DMS 273 (cell line): ENCODE measurements at regions not wholly inside any gene's neighbourhood (a gene's known extent, or its start where the extent isn't known, plus 50 kb on each side); places are given as distances from the start of the nearest gene placed in this dataset.
"Not testable (repeated sequence)": the region's sequence is repeated elsewhere in the genome, so short reads cannot be mapped to it uniquely, and the experiment has no call there.

Source experiments
- DNase-seq: peaks from one replicate; lab custom pipeline; 2025; ENCODE audit not compliant: unreplicated experiment; lab: John Stamatoyannopoulos, UW

- no peak for DNase-seq
These were observed 361.0 kb upstream of the TMEFF2 start for GRCh38 chr2:192555740-192556139.

- DNase-seq: no peak
These were observed 357.0 kb upstream of the TMEFF2 start for GRCh38 chr2:192551760-192552159.

- no peak for DNase-seq
These were observed 351.8 kb upstream of the TMEFF2 start for GRCh38 chr2:192546565-192546964.

DNA sequence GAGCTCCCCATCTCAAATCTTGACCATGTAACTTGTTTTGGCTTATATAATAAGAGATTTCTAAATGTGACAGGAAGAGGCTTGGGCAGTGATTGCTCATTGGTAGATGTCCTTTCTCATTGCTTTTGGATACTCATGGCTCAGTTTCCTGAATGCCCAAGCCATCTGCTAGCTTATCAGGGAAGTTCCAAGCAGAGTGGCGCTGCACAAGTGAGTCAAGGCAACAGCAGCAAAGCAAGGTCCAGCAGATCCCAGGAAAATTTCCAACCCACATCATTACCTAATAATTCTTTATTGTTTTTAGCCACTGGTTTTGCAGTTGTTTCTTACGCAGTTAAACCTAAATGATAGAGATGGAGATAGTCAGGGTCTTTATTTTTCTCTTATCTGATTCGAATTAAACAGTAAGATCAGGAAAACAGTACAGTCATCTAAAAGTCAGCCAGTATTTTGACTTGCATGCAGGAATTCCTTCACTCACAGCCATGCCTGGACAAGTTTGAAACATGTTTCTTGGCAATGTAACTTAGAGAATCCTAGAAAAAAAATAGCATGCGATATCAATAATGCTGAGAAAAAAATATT lies 349.7 kb upstream of the TMEFF2 start:
- DNase-seq: no peak

DNA sequence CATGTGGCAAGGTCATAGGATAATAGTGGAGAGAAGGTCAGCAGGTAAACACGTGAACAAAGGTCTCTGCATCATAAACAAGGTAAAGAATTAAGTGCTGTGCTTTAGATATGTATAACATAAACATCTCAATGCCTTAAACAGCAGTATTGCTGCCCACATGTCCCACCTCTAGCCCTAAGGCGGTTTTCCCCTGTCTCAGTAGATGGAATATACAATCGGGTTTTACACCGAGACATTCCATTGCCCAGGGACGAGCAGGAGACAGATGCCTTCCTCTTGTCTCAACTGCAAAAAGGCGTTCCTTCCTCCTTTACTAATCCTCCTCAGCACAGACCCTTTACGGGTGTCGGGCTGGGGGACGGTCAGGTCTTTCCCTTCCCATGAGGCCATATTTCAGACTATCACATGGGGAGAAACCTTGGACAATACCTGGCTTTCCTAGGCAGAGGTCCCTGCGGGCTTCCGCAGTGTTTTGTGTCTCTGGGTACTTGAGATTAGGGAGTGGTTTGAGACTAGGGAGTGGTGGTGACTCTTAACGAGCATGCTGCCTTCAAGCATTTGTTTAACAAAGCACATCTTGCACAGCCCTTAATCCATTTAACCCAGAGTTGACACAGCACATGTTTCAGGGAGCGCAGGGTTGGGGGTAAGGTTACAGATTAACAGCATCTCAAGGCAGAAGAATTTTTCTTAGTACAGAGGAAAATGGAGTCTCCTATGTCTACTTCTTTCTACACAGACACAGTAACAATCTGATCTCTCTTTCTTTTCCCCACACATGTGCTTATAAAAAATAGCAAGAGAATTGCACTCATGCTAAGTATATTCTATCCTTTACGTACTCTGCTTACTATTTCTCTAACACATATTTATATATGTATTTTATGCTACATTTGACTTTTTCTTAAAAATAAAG lies 347.7 kb upstream of the TMEFF2 start:
- DNase-seq: not testable (repeated sequence)

GRCh38 chr2:192539306-192539705 lies 344.6 kb upstream of the TMEFF2 start:
- DNase-seq: no peak

- no peak for DNase-seq
These were observed 342.3 kb upstream of the TMEFF2 start for GRCh38 chr2:192536922-192537624.

DNA sequence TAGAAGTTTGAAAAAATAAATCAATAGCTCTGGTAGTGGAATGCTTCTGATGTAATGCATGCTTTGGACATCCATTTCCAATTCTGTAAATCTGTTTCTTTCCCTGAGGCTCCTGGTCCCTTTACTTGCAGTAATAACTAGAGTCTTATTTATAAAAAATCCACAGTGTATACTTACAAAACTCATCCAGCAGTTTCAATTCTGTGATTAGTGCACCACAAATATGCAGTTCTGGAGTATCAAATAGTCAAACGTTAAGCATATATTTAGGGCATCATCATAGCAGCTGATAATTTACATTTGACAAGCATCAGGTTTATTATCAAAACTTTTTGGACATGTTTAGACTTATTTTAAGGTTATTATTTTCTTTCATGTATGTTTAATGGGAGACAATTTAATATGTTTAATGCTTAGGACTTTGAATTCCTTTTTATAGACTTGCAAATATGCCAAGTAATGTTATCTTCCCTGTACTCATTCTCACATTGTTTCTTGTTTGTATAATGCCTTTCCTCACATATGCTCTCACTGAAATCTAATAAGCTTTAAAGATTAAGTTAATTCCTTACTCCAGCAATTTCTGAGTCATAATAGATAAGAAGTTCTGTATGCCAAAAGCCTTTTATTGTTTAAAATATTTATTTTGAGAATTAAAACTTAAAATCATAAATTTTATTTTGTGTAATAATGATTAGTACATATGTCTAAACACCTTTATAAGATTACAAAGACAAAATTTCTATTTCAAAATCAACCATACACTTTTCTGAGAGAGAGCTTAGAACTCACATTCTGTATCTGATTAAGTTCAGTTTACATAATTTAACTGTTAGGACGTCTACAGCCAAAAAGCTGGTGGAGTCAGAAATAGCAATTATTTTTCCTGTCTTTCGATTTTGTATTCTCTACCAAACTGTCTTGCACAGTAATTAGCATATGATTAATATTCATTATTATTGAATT lies 341.5 kb upstream of the TMEFF2 start:
- DNase-seq: no peak

DNA sequence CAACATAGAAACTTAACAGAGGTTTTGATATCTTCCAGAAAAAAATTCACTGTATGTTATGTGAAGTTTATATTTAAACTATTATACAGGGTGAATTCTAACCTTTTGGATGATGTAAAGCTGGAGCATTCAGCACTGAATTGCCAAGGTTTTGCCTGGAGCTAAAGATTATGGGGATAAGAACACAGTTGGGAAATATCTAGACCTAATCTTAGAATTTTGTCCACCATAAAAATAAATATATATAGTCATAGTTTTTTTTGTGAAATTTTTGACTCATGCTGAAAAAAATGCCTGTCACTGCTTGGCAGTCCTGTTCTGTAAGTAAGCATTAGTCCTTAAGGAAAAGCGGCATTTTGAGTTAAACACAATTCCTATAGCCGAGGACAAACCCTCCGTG lies 339.3 kb upstream of the TMEFF2 start:
- DNase-seq: no peak

- DNase-seq: not testable (repeated sequence)
These were observed 330.0 kb upstream of the TMEFF2 start for GRCh38 chr2:192524642-192525251.

DNA sequence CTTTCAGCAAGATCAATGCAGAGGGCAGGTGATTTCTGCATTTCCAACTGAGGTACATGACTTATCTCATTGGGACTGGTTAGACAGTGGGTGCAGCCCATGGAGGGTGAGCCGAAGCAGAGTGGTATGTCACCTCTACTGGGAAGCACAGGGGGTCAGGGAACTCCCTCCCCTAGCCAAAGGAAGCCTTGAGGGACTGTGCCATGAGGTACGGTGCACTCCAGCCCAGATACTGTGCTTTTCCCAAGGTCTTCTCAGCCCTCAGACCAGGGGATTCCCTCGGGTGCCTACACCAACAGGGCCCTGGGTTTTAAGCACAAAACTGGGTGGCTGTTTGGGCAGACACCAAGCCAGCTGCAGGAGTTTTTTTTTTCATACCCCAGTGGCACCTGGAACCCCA lies 329.5 kb upstream of the TMEFF2 start:
- not testable (repeated sequence) for DNase-seq

- no peak for DNase-seq
These were observed 321.2 kb upstream of the TMEFF2 start for GRCh38 chr2:192515937-192516336.

- no peak for DNase-seq
These were observed 318.8 kb upstream of the TMEFF2 start for GRCh38 chr2:192513575-192513974.

DNA sequence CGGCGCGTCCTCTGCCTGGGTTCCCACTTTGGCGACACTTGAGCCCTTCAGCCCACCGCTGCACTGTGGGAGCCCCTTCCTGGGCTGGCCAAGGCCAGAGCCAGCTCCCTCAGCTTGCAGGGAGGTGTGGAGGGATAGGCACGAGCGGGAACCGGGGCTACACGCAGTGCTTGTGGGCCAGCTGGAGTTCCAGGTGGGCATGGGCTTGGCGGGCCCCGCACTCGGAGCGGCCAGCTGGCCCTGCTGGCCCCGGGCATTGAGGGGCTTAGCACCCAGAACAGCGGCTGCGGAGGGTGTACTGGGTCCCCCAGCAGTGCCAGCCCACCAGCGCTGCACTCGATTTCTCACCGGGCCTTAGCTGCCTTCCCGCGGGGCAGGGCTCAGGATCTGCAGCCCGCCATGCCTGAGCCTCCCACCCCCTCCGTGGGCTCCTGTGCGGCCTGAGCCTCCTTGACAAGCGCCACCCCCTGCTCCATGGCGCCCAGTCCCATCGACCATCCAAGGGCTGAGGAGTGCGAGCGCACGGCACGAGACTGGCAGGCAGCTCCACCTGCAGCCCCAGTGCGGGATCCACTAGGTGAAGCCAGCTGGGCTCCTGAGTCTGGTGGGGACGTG lies 313.2 kb upstream of the TMEFF2 start:
- DNase-seq: not testable (repeated sequence)

DNA sequence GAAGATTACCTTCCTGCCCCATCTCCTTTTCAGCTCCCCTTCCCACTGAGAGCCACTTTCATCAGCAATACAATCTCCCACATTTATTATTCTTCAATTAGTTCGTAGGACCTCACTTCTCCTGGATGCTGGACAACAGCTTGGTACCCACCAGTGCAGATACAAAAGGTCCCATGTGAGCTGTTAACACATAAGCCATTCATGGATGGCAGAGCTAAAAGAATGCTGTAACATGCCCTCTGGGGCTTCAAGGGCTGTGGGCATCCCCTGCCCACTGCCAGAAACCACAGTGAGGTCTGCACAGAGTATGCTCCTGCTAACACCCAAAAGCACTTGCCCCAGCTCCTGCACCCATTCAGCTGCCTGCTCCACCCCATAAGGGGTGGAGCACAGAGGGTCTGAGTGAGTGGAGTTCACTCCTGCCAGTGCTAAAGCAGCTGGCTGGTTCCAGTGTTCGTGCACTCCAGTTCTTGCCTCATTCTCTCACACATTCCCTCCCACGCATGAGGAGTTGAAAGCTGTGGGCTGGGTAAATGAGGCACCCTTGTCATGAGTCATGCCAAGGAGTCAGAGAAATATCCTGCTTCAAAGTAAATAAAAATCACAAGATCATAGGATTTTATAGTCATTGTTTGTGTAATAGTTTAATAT lies 305.9 kb upstream of the TMEFF2 start:
- no peak for DNase-seq

DNA sequence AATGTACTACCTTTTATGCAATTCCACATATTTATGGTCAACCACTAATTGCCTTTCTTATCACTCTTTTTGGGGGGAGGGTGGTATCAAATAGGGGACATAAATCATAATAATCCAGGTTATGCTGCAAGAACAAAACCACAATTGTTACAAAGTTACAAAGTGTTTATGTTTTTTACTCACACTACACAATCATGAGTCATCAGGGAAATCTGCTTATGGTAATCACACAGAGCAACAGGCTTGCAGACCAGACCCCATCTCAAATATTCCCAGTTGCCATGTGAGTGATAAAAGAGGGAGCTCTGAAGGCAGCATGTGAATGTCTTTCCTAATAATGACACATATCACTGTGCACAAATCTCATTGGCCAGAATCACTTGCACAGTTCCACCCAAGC lies 304.7 kb upstream of the TMEFF2 start:
- DNase-seq: no peak

DNA sequence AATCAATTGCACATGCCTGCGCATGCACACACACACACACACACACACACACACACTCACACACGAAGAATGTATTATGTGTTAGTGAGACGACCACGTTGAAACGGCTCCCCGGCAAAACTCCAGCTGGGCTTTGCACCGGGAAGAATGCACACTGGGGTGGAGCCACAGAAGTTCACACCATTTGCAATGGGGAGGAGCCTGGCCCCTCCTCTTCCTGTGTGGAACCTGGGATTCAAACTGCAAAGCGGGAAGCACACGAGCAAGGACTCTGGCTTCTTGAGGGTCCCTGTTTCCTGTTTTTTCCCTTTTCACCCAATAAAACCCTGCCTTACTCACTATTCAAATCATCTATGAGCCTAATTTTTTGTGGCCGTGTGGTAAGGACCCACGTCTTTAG lies 304.0 kb upstream of the TMEFF2 start:
- DNase-seq: peak; percentile 2

- not testable (repeated sequence) for DNase-seq
These were observed 293.4 kb upstream of the TMEFF2 start for GRCh38 chr2:192488158-192488557.

DNA sequence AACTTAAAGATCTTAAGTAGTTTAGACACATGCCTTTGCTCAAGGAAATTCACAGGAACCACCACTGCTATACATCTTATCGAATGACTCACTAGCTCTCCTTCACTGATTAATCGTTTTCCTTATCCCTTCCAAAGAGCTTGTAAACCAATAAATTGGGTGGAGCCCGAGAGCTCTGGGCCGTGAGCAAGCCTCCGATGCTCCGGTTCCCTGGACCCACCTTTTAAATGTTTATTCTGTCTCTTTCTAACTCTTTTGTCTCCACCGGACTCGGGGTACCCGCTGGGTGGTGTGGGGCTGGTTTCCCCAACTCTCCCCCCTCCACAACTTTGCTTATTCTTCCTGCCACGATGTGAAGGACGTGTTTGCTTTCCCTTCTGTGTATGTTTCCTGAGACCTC lies 292.9 kb upstream of the TMEFF2 start:
- no peak for DNase-seq
